Keratinocyte (primary cell): ENCODE measurements at regions not wholly inside any gene's neighbourhood (a gene's known extent, or its start where the extent isn't known, plus 50 kb on each side); places are given as distances from the start of the nearest gene placed in this dataset.

Experiments
- EZH2 ChIP-seq: IDR thresholded peaks from one replicate; pipeline ENCODE4 v1.6.1; 2012; ENCODE audit warnings: inconsistent platforms, mild to moderate bottlenecking, low read length, moderate library complexity
- TF ChIP-seq, protein P1 (sequence below), 3 experiments: IDR thresholded peaks in 1 of 3; conservative IDR thresholded peaks in 1 of 3; optimal IDR thresholded peaks in 1 of 3; 2 replicates in 2 of 3; 3 replicates in 1 of 3; pipeline versions ENCODE3 to v1.5.1; 2011; ENCODE audit warnings: low read length in 3 of 3, mild to moderate bottlenecking in 3 of 3, moderate library complexity in 2 of 3, control low read depth in 1 of 3, inconsistent platforms in 1 of 3; ENCODE audit not compliant: insufficient read depth in 2 of 3; ENCODE audit errors: extremely low read depth in 1 of 3

DNA sequence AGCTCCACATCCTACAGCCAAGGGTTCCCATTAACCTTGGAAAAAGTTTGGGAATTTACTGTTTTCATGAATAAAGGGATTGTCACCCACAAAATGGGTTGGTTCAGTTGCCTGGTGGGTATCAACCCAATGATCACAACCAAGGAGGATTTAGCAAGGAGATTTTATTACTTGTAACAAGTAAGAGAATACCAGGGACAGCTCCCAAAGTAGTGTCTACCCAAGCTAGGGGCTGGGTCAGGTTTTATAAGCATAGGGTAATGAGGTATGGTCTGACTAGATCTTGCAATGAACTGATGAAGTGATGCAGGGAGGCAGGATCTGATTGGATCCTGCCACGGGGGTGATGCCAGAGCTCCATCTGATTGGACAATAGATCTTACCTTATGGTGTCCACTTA lies 681.8 kb downstream of the SLC4A3 start:
- TF ChIP-seq, protein P1, sequence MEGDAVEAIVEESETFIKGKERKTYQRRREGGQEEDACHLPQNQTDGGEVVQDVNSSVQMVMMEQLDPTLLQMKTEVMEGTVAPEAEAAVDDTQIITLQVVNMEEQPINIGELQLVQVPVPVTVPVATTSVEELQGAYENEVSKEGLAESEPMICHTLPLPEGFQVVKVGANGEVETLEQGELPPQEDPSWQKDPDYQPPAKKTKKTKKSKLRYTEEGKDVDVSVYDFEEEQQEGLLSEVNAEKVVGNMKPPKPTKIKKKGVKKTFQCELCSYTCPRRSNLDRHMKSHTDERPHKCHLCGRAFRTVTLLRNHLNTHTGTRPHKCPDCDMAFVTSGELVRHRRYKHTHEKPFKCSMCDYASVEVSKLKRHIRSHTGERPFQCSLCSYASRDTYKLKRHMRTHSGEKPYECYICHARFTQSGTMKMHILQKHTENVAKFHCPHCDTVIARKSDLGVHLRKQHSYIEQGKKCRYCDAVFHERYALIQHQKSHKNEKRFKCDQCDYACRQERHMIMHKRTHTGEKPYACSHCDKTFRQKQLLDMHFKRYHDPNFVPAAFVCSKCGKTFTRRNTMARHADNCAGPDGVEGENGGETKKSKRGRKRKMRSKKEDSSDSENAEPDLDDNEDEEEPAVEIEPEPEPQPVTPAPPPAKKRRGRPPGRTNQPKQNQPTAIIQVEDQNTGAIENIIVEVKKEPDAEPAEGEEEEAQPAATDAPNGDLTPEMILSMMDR (optimal IDR thresholded peaks at IDR 0.05 in 1 of 3, IDR thresholded peaks at IDR 0.05 in 1 of 3, conservative IDR thresholded peaks at IDR 0.05 in 1 of 3; ENCODE audit: extremely low read depth in 1 of 3, insufficient read depth in 2 of 3, low read length in 3 of 3) = no peak
- no peak for TF ChIP-seq EZH2
